Transverse colon (tissue), 4 donors: ENCODE measurements at regions not wholly inside any gene's neighbourhood (a gene's known extent, or its start where the extent isn't known, plus 50 kb on each side); places are given as distances from the start of the nearest gene placed in this dataset.

Experiments used
- DNase-seq: peaks from one replicate; pipeline ENCODE4 v3.0.0-alpha.2; 2019
- H3K27ac ChIP-seq, 4 donors: fragments of 200-600 bp; sonication (generic); 2 replicates each; pipeline ENCODE4 v1.5.1; 2016 to 2018; ENCODE audit warnings: inconsistent platforms in 4 of 4
- H3K27me3 ChIP-seq: fragments of 200-600 bp; sonication (generic); 2 replicates; pipeline ENCODE4 v1.5.1; 2017; ENCODE audit warnings: inconsistent platforms
- H3K36me3 ChIP-seq, 4 donors: fragments of 200-600 bp; sonication (generic); 2 replicates each; pipeline ENCODE4 v1.5.1; 2017 to 2019; ENCODE audit warnings: inconsistent platforms in 4 of 4
- H3K4me1 ChIP-seq, 4 donors: fragments of 200-600 bp; sonication (generic); 2 replicates each; pipeline ENCODE4 v1.5.1; 2017 to 2020; ENCODE audit warnings: inconsistent platforms in 4 of 4
- H3K4me3 ChIP-seq, 4 donors: fragments of 200-600 bp; sonication (generic); 1 replicate in 1 of 4; 2 replicates in 3 of 4; pipeline versions ENCODE4 v1.5.1 to v1.6.1; 2017 to 2019; ENCODE audit warnings: inconsistent platforms in 4 of 4
- H3K9me3 ChIP-seq, 2 donors: fragments of 200-600 bp; sonication (generic); 2 replicates each; pipeline ENCODE4 v1.5.1; 2017 to 2019; ENCODE audit warnings: inconsistent platforms in 2 of 2
- EP300 ChIP-seq: sonication (generic); formaldehyde crosslinking; IDR thresholded peaks from one replicate; pipeline ENCODE4 v1.6.1; 2017; ENCODE audit warnings: antibody characterized with exemption, low read depth
- POLR2A ChIP-seq: fragments of 450-650 bp; IDR thresholded peaks from one replicate; pipeline ENCODE4 v1.6.1; 2016; ENCODE audit warnings: antibody characterized with exemption, mild to moderate bottlenecking, moderate library complexity
- POLR2AphosphoS5 ChIP-seq, 3 donors: sonication (generic); formaldehyde crosslinking; IDR thresholded peaks; one replicate each; pipeline ENCODE4 v1.6.1; 2016; ENCODE audit warnings: antibody characterized with exemption in 3 of 3
- WGBS, 2 donors: methylation state at CpG; one replicate each; pipeline ENCODE4 v1.1.5; 2018; ENCODE audit warnings: low coverage in 1 of 2; 5-methylcytosine and 5-hydroxymethylcytosine counted together
- in situ Hi-C, 4 donors: fragments of 200-750 bp; cut with MboI; loops; one replicate each; pipeline versions ENCODE4 v1.15.0 to v1.15.1; 2017; ENCODE audit warnings: low sequenced_read_pairs in 3 of 4, low pct_ligation_motif_present in 1 of 4, low pct_unique_long_range_greater_than_20kb in 1 of 4
- intact Hi-C: fragments of 100-400 bp; cut with DNase I; formaldehyde crosslinking; loops from one replicate; pipeline ENCODE4 v1.15.1; 2023; ENCODE audit warnings: low total_unique reads
- TF ChIP-seq, protein P1 (sequence below), 5 experiments: fragments of 200-600 bp in 3 of 5; fragments of 450-650 bp in 2 of 5; sonication (generic) in 3 of 5; IDR thresholded peaks; 1 replicate in 2 of 5; 2 replicates in 3 of 5; pipeline ENCODE4 v1.5.1; 2016 to 2017; ENCODE audit warnings: antibody characterized with exemption in 5 of 5, inconsistent platforms in 3 of 5, mild to moderate bottlenecking in 2 of 5, moderate library complexity in 1 of 5

DNA sequence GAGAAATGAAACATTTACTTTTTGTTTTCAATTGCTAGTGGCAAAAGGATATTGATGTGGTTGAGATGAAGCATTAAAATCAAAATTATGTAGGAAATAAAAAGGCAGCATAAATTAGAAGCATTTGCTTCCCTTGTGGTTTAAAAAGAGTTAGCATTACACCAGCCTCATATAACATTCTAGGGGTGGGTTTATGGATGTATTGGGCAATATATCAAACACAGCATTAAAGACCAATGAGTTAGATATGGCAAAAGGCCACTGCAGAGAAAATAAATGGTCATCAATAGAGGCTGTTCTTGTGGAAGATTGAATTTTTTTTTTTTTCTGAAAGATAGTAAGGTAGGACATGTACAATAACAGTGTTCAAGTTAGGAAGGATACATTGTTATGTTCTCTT is 473.0 kb downstream of the TLR4 start:
- TF ChIP-seq, protein P1, sequence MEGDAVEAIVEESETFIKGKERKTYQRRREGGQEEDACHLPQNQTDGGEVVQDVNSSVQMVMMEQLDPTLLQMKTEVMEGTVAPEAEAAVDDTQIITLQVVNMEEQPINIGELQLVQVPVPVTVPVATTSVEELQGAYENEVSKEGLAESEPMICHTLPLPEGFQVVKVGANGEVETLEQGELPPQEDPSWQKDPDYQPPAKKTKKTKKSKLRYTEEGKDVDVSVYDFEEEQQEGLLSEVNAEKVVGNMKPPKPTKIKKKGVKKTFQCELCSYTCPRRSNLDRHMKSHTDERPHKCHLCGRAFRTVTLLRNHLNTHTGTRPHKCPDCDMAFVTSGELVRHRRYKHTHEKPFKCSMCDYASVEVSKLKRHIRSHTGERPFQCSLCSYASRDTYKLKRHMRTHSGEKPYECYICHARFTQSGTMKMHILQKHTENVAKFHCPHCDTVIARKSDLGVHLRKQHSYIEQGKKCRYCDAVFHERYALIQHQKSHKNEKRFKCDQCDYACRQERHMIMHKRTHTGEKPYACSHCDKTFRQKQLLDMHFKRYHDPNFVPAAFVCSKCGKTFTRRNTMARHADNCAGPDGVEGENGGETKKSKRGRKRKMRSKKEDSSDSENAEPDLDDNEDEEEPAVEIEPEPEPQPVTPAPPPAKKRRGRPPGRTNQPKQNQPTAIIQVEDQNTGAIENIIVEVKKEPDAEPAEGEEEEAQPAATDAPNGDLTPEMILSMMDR (IDR thresholded peaks at IDR 0.05), result no peak
- TF ChIP-seq POLR2A (no peak), POLR2AphosphoS5 (IDR thresholded peaks at IDR 0.05) (no peak), EP300 (no peak)
- no peaks in the 10 kb centered on the region for H3K27me3 ChIP-seq
- H3K9me3 ChIP-seq, result no peaks in the 10 kb centered on the region
- in situ Hi-C loops, result no loop called here
- no peaks in the 10 kb centered on the region for H3K4me1 ChIP-seq
- no peak overlapping the region for H3K27ac ChIP-seq
- no peak overlapping the region for H3K4me3 ChIP-seq
- no peak for DNase-seq
- no peaks in the 10 kb centered on the region for H3K36me3 ChIP-seq
- intact Hi-C loops, result no loop called here

DNA sequence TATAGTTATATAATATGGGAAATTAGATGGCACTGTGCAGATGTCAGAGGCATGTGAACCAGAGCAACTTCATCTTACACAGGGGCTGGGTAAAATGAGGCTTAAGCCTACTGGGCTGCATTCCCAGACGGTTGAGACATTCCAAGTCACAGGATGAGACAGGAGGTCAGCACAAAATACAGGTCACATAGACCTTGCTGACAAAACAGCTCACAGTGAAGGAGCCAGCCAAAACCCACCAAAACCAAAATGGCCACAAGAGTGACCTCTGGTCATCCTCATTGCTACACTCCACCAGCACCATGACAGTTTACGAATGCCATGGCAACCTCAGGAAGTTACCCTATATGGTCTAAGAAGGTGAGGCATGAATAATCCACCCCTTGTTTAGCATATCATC is 479.4 kb downstream of the TLR4 start:
- Histone ChIP-seq H3K4me3 (no peak overlapping the region), H3K4me1 (no peaks in the 10 kb centered on the region), H3K36me3 (no peaks in the 10 kb centered on the region), H3K27ac (no peak overlapping the region), H3K9me3 (no peaks in the 10 kb centered on the region), H3K27me3 (no peaks in the 10 kb centered on the region)
- TF ChIP-seq POLR2A (no peak), POLR2AphosphoS5 (IDR thresholded peaks at IDR 0.05) (no peak), EP300 (no peak)
- TF ChIP-seq, protein P1 (IDR thresholded peaks at IDR 0.05), result no peak
- in situ Hi-C loops, result no loop called here
- intact Hi-C loops, result no loop called here
- WGBS, 2 donors, result 86% methylated on average over 1 to 2 of the region's 2 CpGs
- DNase-seq, result no peak

DNA sequence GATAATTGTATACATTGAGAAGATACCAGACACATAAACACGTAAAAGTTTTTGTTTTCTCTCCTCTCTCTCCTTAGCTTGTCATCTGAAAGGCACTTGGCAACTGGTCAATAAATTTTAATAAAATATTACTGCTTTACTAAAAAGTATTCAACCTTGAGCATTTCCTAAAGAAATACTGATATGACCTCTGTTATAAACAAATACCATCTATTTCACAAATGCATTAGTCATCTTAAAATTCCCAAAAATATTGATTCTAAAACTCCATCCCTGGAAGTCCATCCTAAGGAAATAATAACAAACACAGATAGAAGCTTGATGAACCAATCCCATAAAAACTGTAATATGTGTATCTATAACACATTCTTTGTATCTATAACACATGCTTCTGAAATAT is 483.2 kb downstream of the TLR4 start:
- H3K27me3 ChIP-seq, result no peaks in the 10 kb centered on the region
- in situ Hi-C loops (no loop called here), intact Hi-C loops (no loop called here)
- TF ChIP-seq EP300, result no peak
- TF ChIP-seq, protein P1 (IDR thresholded peaks at IDR 0.05), result no peak
- TF ChIP-seq POLR2A, result no peak
- no peak overlapping the region for H3K4me3 ChIP-seq
- no peak overlapping the region for H3K27ac ChIP-seq
- 53 to 87% methylated on average over 1 of the region's 1 CpG for WGBS, 2 donors
- H3K36me3 ChIP-seq, result no peaks in the 10 kb centered on the region
- DNase-seq, result no peak
- H3K4me1 ChIP-seq, result no peaks in the 10 kb centered on the region
- no peaks in the 10 kb centered on the region for H3K9me3 ChIP-seq

DNA sequence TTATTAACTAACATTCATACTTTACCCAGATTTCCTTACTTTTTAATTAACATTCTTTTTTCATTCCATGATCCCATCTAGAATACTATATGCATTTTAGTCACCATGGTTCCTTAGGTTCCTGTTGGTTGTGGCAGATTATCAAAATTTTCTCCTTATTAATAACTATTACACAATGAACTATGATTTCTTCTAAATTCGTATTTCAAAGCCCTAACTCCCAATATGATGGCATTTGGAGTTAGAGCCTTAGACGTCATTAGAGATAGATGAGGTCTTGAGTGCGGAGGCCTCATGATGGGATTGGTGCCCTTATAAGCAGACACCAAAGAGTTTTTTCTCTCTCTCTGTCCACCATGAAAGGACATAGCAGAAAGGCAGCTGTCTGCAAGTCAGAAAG is 485.4 kb downstream of the TLR4 start:
- no peak overlapping the region for H3K4me3 ChIP-seq
- no peaks in the 10 kb centered on the region for H3K9me3 ChIP-seq
- no peaks in the 10 kb centered on the region for H3K4me1 ChIP-seq
- H3K27me3 ChIP-seq, result no peaks in the 10 kb centered on the region
- intact Hi-C loops, result no loop called here
- TF ChIP-seq POLR2AphosphoS5 (IDR thresholded peaks at IDR 0.05), result no peak
- no peak for TF ChIP-seq EP300
- TF ChIP-seq POLR2A, result no peak
- TF ChIP-seq, protein P1 (IDR thresholded peaks at IDR 0.05), result no peak
- H3K36me3 ChIP-seq, result no peaks in the 10 kb centered on the region
- H3K27ac ChIP-seq, result no peak overlapping the region
- WGBS, 2 donors, result 86 to 96% methylated on average over 3 of the region's 3 CpGs
- in situ Hi-C loops, result no loop called here
- DNase-seq, result no peak
